ENCODE measurements at regions not wholly inside any gene's neighbourhood (a gene's known extent, or its start where the extent isn't known, plus 50 kb on each side); places are given as distances from the start of the nearest gene placed in this dataset.

GRCh38 chr12:34363050-34363673 is 340.9 kb downstream of the ALG10 start:
- no peaks in the 10 kb centered on the region for H3K4me1 ChIP-seq (ENCODE audit: control insufficient read depth, insufficient read depth, low read depth, low read length)
- H2BK5ac ChIP-seq (ENCODE audit: low read depth, low read length, poor library complexity, severe bottlenecking), result no peak overlapping the region
- H3K23ac ChIP-seq (ENCODE audit: low read length in 2 of 2), result no peak overlapping the region
- no peaks in the 10 kb centered on the region for H3K27me3 ChIP-seq (ENCODE audit: control insufficient read depth in 1 of 2, insufficient read depth in 1 of 2, low read length in 2 of 2)
- no peak overlapping the region for H2BK12ac ChIP-seq (ENCODE audit: low read length in 2 of 2)
- DNase-seq, result no peak
- no peaks in the 10 kb centered on the region for H3K79me1 ChIP-seq (replicated peaks; ENCODE audit: low read length, poor library complexity, severe bottlenecking)
- no peak overlapping the region for H2BK120ac ChIP-seq (ENCODE audit: low read depth, low read length)
- H4K8ac ChIP-seq (ENCODE audit: low read length), result no peak overlapping the region
- no peak overlapping the region for H2AK5ac ChIP-seq (ENCODE audit: low read length, severe bottlenecking)
- H3K4me3 ChIP-seq (ENCODE audit: insufficient read depth in 1 of 2, low read depth in 1 of 2, low read length in 2 of 2), result no peak overlapping the region
- no peaks in the 10 kb centered on the region for H3K36me3 ChIP-seq (ENCODE audit: control insufficient read depth in 1 of 2, insufficient read depth in 2 of 2, low read depth in 1 of 2, low read length in 2 of 2)
- H2BK15ac ChIP-seq (ENCODE audit: low read depth, poor library complexity, severe bottlenecking), result no peak overlapping the region
- H3K14ac ChIP-seq (ENCODE audit: low read length in 2 of 2), result no peak overlapping the region
- H4K91ac ChIP-seq (ENCODE audit: low read length), result no peak overlapping the region
- no peak overlapping the region for H2AFZ ChIP-seq (ENCODE audit: low read depth, low read length)
- 78% methylated on average over 39 of the region's 39 CpGs for WGBS
- no peak overlapping the region for H3K27ac ChIP-seq (ENCODE audit: low read length, poor library complexity, severe bottlenecking)
- H3K18ac ChIP-seq (ENCODE audit: low read depth in 1 of 2, low read length in 2 of 2), result no peak overlapping the region
- H3K4ac ChIP-seq (ENCODE audit: low read depth in 1 of 2, low read length in 2 of 2), result no peak overlapping the region
- no peak overlapping the region for H3K4me2 ChIP-seq (ENCODE audit: low read length, poor library complexity, severe bottlenecking)
- H3K9ac ChIP-seq (ENCODE audit: low read length), result no peak overlapping the region
- H3K9me3 ChIP-seq (ENCODE audit: control insufficient read depth, low read length), result no peaks in the 10 kb centered on the region

- Histone ChIP-seq H2AK5ac (ENCODE audit: low read length, severe bottlenecking) (no peak overlapping the region), H2AFZ (ENCODE audit: low read depth, low read length) (no peak overlapping the region), H3K23ac (ENCODE audit: low read length in 2 of 2) (no peak overlapping the region), H2BK12ac (ENCODE audit: low read length in 2 of 2) (no peak overlapping the region), H4K8ac (ENCODE audit: low read length) (no peak overlapping the region), H3K4ac (ENCODE audit: low read depth in 1 of 2, low read length in 2 of 2) (no peak overlapping the region), H2BK15ac (ENCODE audit: low read depth, poor library complexity, severe bottlenecking) (no peak overlapping the region), H3K4me2 (ENCODE audit: low read length, poor library complexity, severe bottlenecking) (no peak overlapping the region), H3K27ac (ENCODE audit: low read length, poor library complexity, severe bottlenecking) (no peak overlapping the region), H2BK5ac (ENCODE audit: low read depth, low read length, poor library complexity, severe bottlenecking) (no peak overlapping the region), H3K14ac (ENCODE audit: low read length in 2 of 2) (no peak overlapping the region), H4K91ac (ENCODE audit: low read length) (no peak overlapping the region), H3K9ac (ENCODE audit: low read length) (no peak overlapping the region), H3K9me3 (ENCODE audit: control insufficient read depth, low read length) (no peaks in the 10 kb centered on the region), H3K4me3 (ENCODE audit: insufficient read depth in 1 of 2, low read depth in 1 of 2, low read length in 2 of 2) (no peak overlapping the region), H3K79me1 (replicated peaks; ENCODE audit: low read length, poor library complexity, severe bottlenecking) (no peaks in the 10 kb centered on the region), H3K18ac (ENCODE audit: low read depth in 1 of 2, low read length in 2 of 2) (no peak overlapping the region), H3K4me1 (ENCODE audit: control insufficient read depth, insufficient read depth, low read depth, low read length) (no peaks in the 10 kb centered on the region), H3K27me3 (ENCODE audit: control insufficient read depth in 1 of 2, insufficient read depth in 1 of 2, low read length in 2 of 2) (no peaks in the 10 kb centered on the region), H2BK120ac (ENCODE audit: low read depth, low read length) (no peak overlapping the region), H3K36me3 (ENCODE audit: control insufficient read depth in 1 of 2, insufficient read depth in 2 of 2, low read depth in 1 of 2, low read length in 2 of 2) (no peaks in the 10 kb centered on the region)
- 71% methylated on average over 15 of the region's 15 CpGs for WGBS
- no peak for DNase-seq
Measured at GRCh38 chr12:34368079-34368478, 345.8 kb downstream of the ALG10 start.

DNA sequence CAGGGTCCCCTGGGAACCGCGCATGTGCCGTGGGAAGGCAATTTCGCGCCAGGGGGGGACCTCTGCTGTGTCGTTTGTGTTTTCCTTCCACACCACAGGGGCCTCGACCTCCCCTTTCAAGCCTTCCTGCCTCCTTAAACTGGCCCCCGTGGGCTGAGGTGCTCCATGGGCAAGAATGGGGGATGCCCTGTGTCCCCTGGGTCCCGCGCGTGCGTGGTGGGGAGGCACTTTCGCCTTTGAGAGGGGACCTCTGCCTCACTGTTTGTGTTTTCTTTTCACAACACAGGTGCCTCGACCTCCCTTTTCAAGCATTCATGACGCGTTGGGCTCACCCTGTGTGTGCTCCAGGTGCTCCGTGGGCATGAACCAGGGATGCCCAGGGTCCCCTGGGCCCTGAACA is 348.8 kb downstream of the ALG10 start:
- Histone ChIP-seq H3K36me3 (ENCODE audit: control insufficient read depth in 1 of 2, insufficient read depth in 2 of 2, low read depth in 1 of 2, low read length in 2 of 2) (no peaks in the 10 kb centered on the region), H3K27me3 (ENCODE audit: control insufficient read depth in 1 of 2, insufficient read depth in 1 of 2, low read length in 2 of 2) (no peaks in the 10 kb centered on the region), H3K9me3 (ENCODE audit: control insufficient read depth, low read length) (no peaks in the 10 kb centered on the region), H3K79me1 (replicated peaks; ENCODE audit: low read length, poor library complexity, severe bottlenecking) (no peaks in the 10 kb centered on the region), H2AK5ac (ENCODE audit: low read length, severe bottlenecking) (no peak overlapping the region), H2BK12ac (ENCODE audit: low read length in 2 of 2) (no peak overlapping the region), H3K4ac (ENCODE audit: low read depth in 1 of 2, low read length in 2 of 2) (no peak overlapping the region), H3K4me3 (ENCODE audit: insufficient read depth in 1 of 2, low read depth in 1 of 2, low read length in 2 of 2) (no peak overlapping the region), H2AFZ (ENCODE audit: low read depth, low read length) (no peak overlapping the region), H3K4me1 (ENCODE audit: control insufficient read depth, insufficient read depth, low read depth, low read length) (no peaks in the 10 kb centered on the region), H3K23ac (ENCODE audit: low read length in 2 of 2) (no peak overlapping the region), H2BK120ac (ENCODE audit: low read depth, low read length) (no peak overlapping the region), H3K9ac (ENCODE audit: low read length) (no peak overlapping the region), H3K27ac (ENCODE audit: low read length, poor library complexity, severe bottlenecking) (no peak overlapping the region), H3K18ac (ENCODE audit: low read depth in 1 of 2, low read length in 2 of 2) (no peak overlapping the region), H3K4me2 (ENCODE audit: low read length, poor library complexity, severe bottlenecking) (no peak overlapping the region), H4K8ac (ENCODE audit: low read length) (no peak overlapping the region), H3K14ac (ENCODE audit: low read length in 2 of 2) (no peak overlapping the region), H2BK15ac (ENCODE audit: low read depth, poor library complexity, severe bottlenecking) (no peak overlapping the region), H4K91ac (ENCODE audit: low read length) (no peak overlapping the region), H2BK5ac (ENCODE audit: low read depth, low read length, poor library complexity, severe bottlenecking) (no peak overlapping the region)
- no peak for DNase-seq
- 79% methylated on average over 17 of the region's 17 CpGs for WGBS

GRCh38 chr12:34372003-34372402 is 349.7 kb downstream of the ALG10 start:
- H3K9me3 ChIP-seq (ENCODE audit: control insufficient read depth, low read length), result no peaks in the 10 kb centered on the region
- H3K79me1 ChIP-seq (replicated peaks; ENCODE audit: low read length, poor library complexity, severe bottlenecking), result no peaks in the 10 kb centered on the region
- no peak overlapping the region for H2BK120ac ChIP-seq (ENCODE audit: low read depth, low read length)
- H4K8ac ChIP-seq (ENCODE audit: low read length), result no peak overlapping the region
- no peak overlapping the region for H2AFZ ChIP-seq (ENCODE audit: low read depth, low read length)
- H2BK15ac ChIP-seq (ENCODE audit: low read depth, poor library complexity, severe bottlenecking), result no peak overlapping the region
- no peak overlapping the region for H4K91ac ChIP-seq (ENCODE audit: low read length)
- DNase-seq, result no peak
- no peaks in the 10 kb centered on the region for H3K27me3 ChIP-seq (ENCODE audit: control insufficient read depth in 1 of 2, insufficient read depth in 1 of 2, low read length in 2 of 2)
- H3K4ac ChIP-seq (ENCODE audit: low read depth in 1 of 2, low read length in 2 of 2), result no peak overlapping the region
- no peak overlapping the region for H2AK5ac ChIP-seq (ENCODE audit: low read length, severe bottlenecking)
- no peak overlapping the region for H3K23ac ChIP-seq (ENCODE audit: low read length in 2 of 2)
- H3K18ac ChIP-seq (ENCODE audit: low read depth in 1 of 2, low read length in 2 of 2), result no peak overlapping the region
- no peak overlapping the region for H3K27ac ChIP-seq (ENCODE audit: low read length, poor library complexity, severe bottlenecking)
- H2BK12ac ChIP-seq (ENCODE audit: low read length in 2 of 2), result no peak overlapping the region
- no peak overlapping the region for H3K9ac ChIP-seq (ENCODE audit: low read length)
- no peak overlapping the region for H3K14ac ChIP-seq (ENCODE audit: low read length in 2 of 2)
- H3K4me1 ChIP-seq (ENCODE audit: control insufficient read depth, insufficient read depth, low read depth, low read length), result no peaks in the 10 kb centered on the region
- WGBS, result 62% methylated on average over 21 of the region's 21 CpGs
- H3K4me3 ChIP-seq (ENCODE audit: insufficient read depth in 1 of 2, low read depth in 1 of 2, low read length in 2 of 2), result no peak overlapping the region
- no peak overlapping the region for H2BK5ac ChIP-seq (ENCODE audit: low read depth, low read length, poor library complexity, severe bottlenecking)
- no peaks in the 10 kb centered on the region for H3K36me3 ChIP-seq (ENCODE audit: control insufficient read depth in 1 of 2, insufficient read depth in 2 of 2, low read depth in 1 of 2, low read length in 2 of 2)
- no peak overlapping the region for H3K4me2 ChIP-seq (ENCODE audit: low read length, poor library complexity, severe bottlenecking)
